ENCODE measurements at regions not wholly inside any gene's neighbourhood (a gene's known extent, or its start where the extent isn't known, plus 50 kb on each side); places are given as distances from the start of the nearest gene placed in this dataset.
"Not testable (repeated sequence)": the region's sequence is repeated elsewhere in the genome, so short reads cannot be mapped to it uniquely, and the experiment has no call there.

DNA sequence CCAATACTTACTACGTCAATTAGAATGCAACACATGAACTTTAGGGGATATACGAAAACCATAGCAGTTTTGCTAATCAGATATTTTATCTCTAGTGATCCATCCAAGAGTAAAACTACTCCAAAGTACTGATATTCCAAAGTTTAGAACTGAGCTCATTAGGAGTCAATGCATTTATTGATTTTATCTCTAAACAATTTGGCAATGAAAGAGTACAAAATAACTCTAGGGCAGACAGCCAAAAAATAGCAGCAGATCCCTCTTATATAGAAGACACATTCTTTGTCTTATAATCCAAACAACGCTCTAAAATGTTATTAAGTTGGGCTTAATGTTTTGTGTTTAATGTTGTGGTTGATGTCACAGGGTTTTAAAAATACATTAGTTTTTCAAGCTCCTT is 923.9 kb upstream of the MAN1A1 start:
- H3K4me3 ChIP-seq, result no peak overlapping the region
- no peaks in the 10 kb centered on the region for H3K4me1 ChIP-seq (ENCODE audit: low read depth)
- TF ChIP-seq CTCF (IDR thresholded peaks at IDR 0.05), result no peak
- no peak for DNase-seq
- ATAC-seq, result no peak
- H3K36me3 ChIP-seq (ENCODE audit: low read depth), result no peaks in the 10 kb centered on the region
- H3K9me3 ChIP-seq, result no peaks in the 10 kb centered on the region
- intact Hi-C loops (cut with DNase I, micrococcal nuclease), result no loop called here

GRCh38 chr6:120272038-120272437 is 922.5 kb upstream of the MAN1A1 start:
- Histone ChIP-seq H3K4me1 (ENCODE audit: low read depth) (no peaks in the 10 kb centered on the region), H3K4me3 (no peak overlapping the region), H3K9me3 (no peaks in the 10 kb centered on the region), H3K36me3 (ENCODE audit: low read depth) (no peaks in the 10 kb centered on the region)
- no peak for ATAC-seq
- intact Hi-C loops (cut with DNase I, micrococcal nuclease), result no loop called here
- no peak for TF ChIP-seq CTCF (IDR thresholded peaks at IDR 0.05)
- no peak for DNase-seq

GRCh38 chr6:120268256-120268655 is 918.7 kb upstream of the MAN1A1 start:
- H3K9me3 ChIP-seq; H3K4me1 ChIP-seq (ENCODE audit: low read depth); intact Hi-C loops (cut with DNase I, micrococcal nuclease); ATAC-seq; H3K36me3 ChIP-seq (ENCODE audit: low read depth); DNase-seq; H3K4me3 ChIP-seq: not testable (repeated sequence)

- intact Hi-C loops (cut with DNase I, micrococcal nuclease), result no loop called here
- H3K36me3 ChIP-seq (ENCODE audit: low read depth), result no peaks in the 10 kb centered on the region
- TF ChIP-seq CTCF (IDR thresholded peaks at IDR 0.05), result no peak
- no peaks in the 10 kb centered on the region for H3K9me3 ChIP-seq
- no peak for ATAC-seq
- H3K4me3 ChIP-seq, result no peak overlapping the region
- DNase-seq, result no peak
- no peaks in the 10 kb centered on the region for H3K4me1 ChIP-seq (ENCODE audit: low read depth)
Measured at GRCh38 chr6:120262354-120262753, 912.8 kb upstream of the MAN1A1 start.

GRCh38 chr6:120260636-120261035 is 911.1 kb upstream of the MAN1A1 start:
- Histone ChIP-seq H3K4me1 (ENCODE audit: low read depth) (no peaks in the 10 kb centered on the region), H3K9me3 (no peaks in the 10 kb centered on the region), H3K36me3 (ENCODE audit: low read depth) (no peaks in the 10 kb centered on the region), H3K4me3 (no peak overlapping the region)
- DNase-seq (no peak), ATAC-seq (no peak)
- TF ChIP-seq CTCF (IDR thresholded peaks at IDR 0.05), result no peak
- intact Hi-C loops (cut with DNase I, micrococcal nuclease), result no loop called here

DNA sequence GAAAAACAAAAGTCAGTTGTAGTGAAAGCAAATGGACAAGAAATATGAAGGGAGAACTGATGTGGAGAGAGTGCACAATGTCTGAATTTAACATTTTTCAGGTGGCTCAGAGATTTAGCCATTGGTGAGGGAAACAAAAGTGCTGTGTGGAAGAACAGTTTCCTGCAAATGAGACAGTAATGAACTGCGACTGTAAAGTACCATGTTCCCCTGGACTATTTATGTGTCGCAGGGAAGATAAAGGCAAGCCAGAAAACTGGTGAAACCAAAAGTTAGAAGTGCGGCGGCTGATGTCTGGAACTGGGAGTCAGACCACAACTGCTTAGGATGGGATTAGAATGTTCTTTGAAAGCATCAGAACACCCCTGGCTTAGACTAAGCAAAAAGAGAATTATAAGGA is 905.1 kb upstream of the MAN1A1 start:
- no peaks in the 10 kb centered on the region for H3K9me3 ChIP-seq
- TF ChIP-seq CTCF (IDR thresholded peaks at IDR 0.05), result no peak
- no peaks in the 10 kb centered on the region for H3K36me3 ChIP-seq (ENCODE audit: low read depth)
- DNase-seq, result no peak
- ATAC-seq, result no peak
- intact Hi-C loops (cut with DNase I, micrococcal nuclease), result no loop called here
- no peaks in the 10 kb centered on the region for H3K4me1 ChIP-seq (ENCODE audit: low read depth)
- H3K4me3 ChIP-seq, result no peak overlapping the region
